HepG2 (cell line): ENCODE measurements at regions not wholly inside any gene's neighbourhood (a gene's known extent, or its start where the extent isn't known, plus 50 kb on each side); places are given as distances from the start of the nearest gene placed in this dataset.

Experiments used
- ATAC-seq: fragments of 200-7000 bp; cut with Tn5 transposase; 3 replicates; pipeline ENCODE4 v1.9.1; 2020; ENCODE audit warnings: mild to moderate bottlenecking, moderate library complexity
- BruUV-seq: library from RNA; stranded (reverse); fragments of 400-500 nt; replicated peaks from 2 replicates; lab custom pipeline; 2021; lab: Mats Ljungman, UMichigan
- CTCF ChIA-PET: fragments of 300-600 bp; formaldehyde crosslinking; extraction: SDS; loops from one replicate; lab custom pipeline; 2021; ENCODE audit warnings: low total read pairs, inconsistent platforms, low intra/inter-chr PET ratio; lab: Yijun Ruan, JAX
- POLR2A ChIA-PET: fragments of 350-600 bp; sonication (Branson Sonifier 250); formaldehyde crosslinking; loops from one replicate; lab custom pipeline; 2020; ENCODE audit warnings: antibody characterized with exemption, inconsistent platforms; lab: Yijun Ruan, JAX
- DNase-seq: peaks from one replicate; pipeline ENCODE4 v3.0.0-alpha.2; 2015; ENCODE audit warnings: low spot score
- FAIRE-seq: peaks from 3 replicates; lab custom pipeline; 2011; peaks lifted over from hg19 to GRCh38; lab: Jason Lieb, UNC
- H2AFZ ChIP-seq: one replicate; pipeline ENCODE4 v1.6.1; 2011; ENCODE audit warnings: low read length, inconsistent platforms
- H3K27ac ChIP-seq: fragments of 300-600 bp; 3 replicates; pipeline ENCODE4 v1.8.0; 2011; ENCODE audit warnings: mixed run types, mild to moderate bottlenecking, mixed read lengths, low read length, inconsistent platforms; ENCODE audit not compliant: insufficient read depth; ENCODE audit errors: extremely low read length
- H3K27me3 ChIP-seq, 2 experiments: fragments of 200-600 bp in 1 of 2; 2 replicates in 1 of 2; 3 replicates in 1 of 2; pipeline versions ENCODE4 v1.6.0 to v1.8.0; 2011; ENCODE audit warnings: low read length in 2 of 2, mild to moderate bottlenecking in 2 of 2, moderate library complexity in 2 of 2, inconsistent platforms in 1 of 2; ENCODE audit not compliant: insufficient read depth in 2 of 2, control insufficient read depth in 1 of 2
- H3K36me3 ChIP-seq, 2 experiments: fragments of 200-600 bp in 1 of 2; replicated peaks in 1 of 2; 2 replicates in 1 of 2; 3 replicates in 1 of 2; pipeline versions ENCODE4 v1.5.1 to v1.8.0; 2011; ENCODE audit warnings: low read length in 2 of 2, inconsistent platforms in 1 of 2; ENCODE audit not compliant: insufficient read depth in 2 of 2, control insufficient read depth in 1 of 2
- H3K4me1 ChIP-seq: 2 replicates; pipeline ENCODE4 v1.5.1; 2012; ENCODE audit warnings: low read length, inconsistent platforms; ENCODE audit not compliant: insufficient read depth
- H3K4me2 ChIP-seq: 2 replicates; pipeline ENCODE4 v1.6.0; 2011; ENCODE audit warnings: low read depth, low read length, inconsistent platforms
- H3K4me3 ChIP-seq, 3 experiments: fragments of 200-600 bp in 1 of 3; sonication (generic), shearing (Covaris generic) in 1 of 3; replicated peaks in 1 of 3; 2 replicates each; pipeline ENCODE4 v1.5.1; 2011 to 2016; ENCODE audit warnings: low read length in 3 of 3, inconsistent platforms in 2 of 3, low read depth in 2 of 3, mild to moderate bottlenecking in 2 of 3, control low read depth in 1 of 3, mixed read lengths in 1 of 3; ENCODE audit not compliant: insufficient read depth in 1 of 3
- H3K79me2 ChIP-seq: one replicate; pipeline ENCODE4 v1.6.1; 2011; ENCODE audit warnings: low read length, inconsistent platforms; ENCODE audit not compliant: insufficient read depth
- H3K9ac ChIP-seq: 2 replicates; pipeline ENCODE4 v1.6.0; 2011; ENCODE audit warnings: mild to moderate bottlenecking, low read depth, low read length, inconsistent platforms; ENCODE audit not compliant: insufficient read depth
- H3K9me3 ChIP-seq: 2 replicates; pipeline ENCODE4 v1.5.1; 2012; ENCODE audit warnings: mild to moderate bottlenecking, low read length
- H4K20me1 ChIP-seq: 2 replicates; pipeline ENCODE4 v1.6.0; 2011; ENCODE audit warnings: inconsistent platforms, mild to moderate bottlenecking, low read length, moderate library complexity; ENCODE audit not compliant: insufficient read depth
- ARHGAP35 ChIP-seq: sonication (generic); formaldehyde crosslinking; IDR thresholded peaks from 2 replicates; pipeline ENCODE4 v1.9.0; 2022; ENCODE audit warnings: mild to moderate bottlenecking, inconsistent platforms, moderate library complexity, missing genetic modification reagents, borderline replicate concordance
- MAFF ChIP-seq: IDR thresholded peaks from 2 replicates; pipeline ENCODE4 v1.6.1; 2011; ENCODE audit warnings: low read depth, low read length, improper control_type of control experiment
- MAFK ChIP-seq, 2 experiments: IDR thresholded peaks in 1 of 2; conservative IDR thresholded peaks in 1 of 2; 2 replicates each; pipeline ENCODE4 v1.6.1; 2011; ENCODE audit warnings: improper control_type of control experiment in 2 of 2, low read length in 2 of 2
- MIXL1 ChIP-seq: IDR thresholded peaks from 2 replicates; pipeline ENCODE4 v1.6.1; 2016
- PLRG1 ChIP-seq: fragments of 450-650 bp; conservative IDR thresholded peaks from 2 replicates; pipeline ENCODE4 v1.6.1; 2016
- SIX1 ChIP-seq: sonication (generic); formaldehyde crosslinking; IDR thresholded peaks from 2 replicates; pipeline ENCODE4 v1.4.0; 2020; ENCODE audit warnings: missing genetic modification reagents, borderline replicate concordance
- TFAP4 ChIP-seq: sonication (generic); IDR thresholded peaks from 2 replicates; pipeline ENCODE4 v1.6.1; 2016; ENCODE audit warnings: low read depth, borderline replicate concordance
- ZFP1 ChIP-seq: IDR thresholded peaks from 2 replicates; pipeline ENCODE4 v1.6.1; 2016
- ZMYM4 ChIP-seq: sonication (generic); formaldehyde crosslinking; IDR thresholded peaks from 2 replicates; pipeline ENCODE4 v1.8.1; 2023; ENCODE audit warnings: mild to moderate bottlenecking, missing genetic modification reagents
- ZNF253 ChIP-seq: sonication (generic); formaldehyde crosslinking; IDR thresholded peaks from 2 replicates; pipeline ENCODE4 v1.8.0; 2022; ENCODE audit warnings: mild to moderate bottlenecking, missing genetic modification reagents, borderline replicate concordance
- ZNF331 ChIP-seq: sonication (generic); formaldehyde crosslinking; IDR thresholded peaks from 2 replicates; pipeline ENCODE4 v1.4.0; 2020; ENCODE audit warnings: missing genetic modification reagents
- ZNF484 ChIP-seq: sonication (generic); formaldehyde crosslinking; IDR thresholded peaks from 2 replicates; pipeline ENCODE4 v1.5.1; 2020; ENCODE audit warnings: mild to moderate bottlenecking, low read depth, missing genetic modification reagents, borderline replicate concordance
- WGBS: methylation state at CpG from one replicate; pipeline ENCODE4 v1.1.6; 2017; ENCODE audit warnings: low lambda C conversion rate; 5-methylcytosine and 5-hydroxymethylcytosine counted together
- in situ Hi-C: cut with HindIII; loops from 2 replicates; pipeline ENCODE4 v1.10.0; 2017; ENCODE audit warnings: low pct_unique_long_range_greater_than_20kb; ENCODE audit not compliant: extremely low pct_ligation_motif_present
- intact Hi-C: fragments of 100-400 bp; cut with micrococcal nuclease; formaldehyde crosslinking; loops from one replicate; pipeline ENCODE4 v1.10.0; 2022; ENCODE audit not compliant: unreplicated experiment

DNA sequence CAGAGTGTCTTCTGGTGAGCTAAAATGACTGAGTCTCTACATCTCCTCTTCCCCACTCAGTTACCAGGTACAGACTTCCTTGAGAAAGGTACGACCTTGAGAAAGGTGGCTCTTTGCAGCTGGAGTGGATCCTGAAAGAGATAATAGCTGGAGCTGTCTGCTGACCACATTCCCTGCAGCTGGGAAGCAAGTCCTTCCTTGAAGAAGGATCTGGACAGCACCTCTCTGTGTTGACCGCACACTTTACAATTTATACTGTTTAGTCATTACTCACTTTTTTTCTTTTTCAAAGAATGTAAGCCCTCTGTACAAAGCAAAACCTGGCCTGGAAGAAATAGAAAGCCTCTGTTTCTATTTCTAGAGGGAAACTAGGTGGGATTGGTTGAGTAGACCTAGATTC is 148.8 kb downstream of the MACIR start (continued):
- no peak for TF ChIP-seq ARHGAP35 (CRISPR knock-in tag)
- TF ChIP-seq TFAP4, result no peak
- TF ChIP-seq MIXL1 (CRISPR knock-in tag), result no peak
- TF ChIP-seq, all 625 proteins: peak for 0

- no peak overlapping the region for H3K27ac ChIP-seq
- no peak for ATAC-seq
- TF ChIP-seq ZNF253 (CRISPR knock-in tag), result no peak
- TF ChIP-seq PLRG1, result no peak
- no peak for TF ChIP-seq ZFP1 (CRISPR knock-in tag)
- TF ChIP-seq MAFF, result peak; percentile 46; the same call in 1 of the 2 replicates
- TF ChIP-seq MAFK (conservative IDR thresholded peaks at IDR 0.05 in 1 of 2, IDR thresholded peaks at IDR 0.05 in 1 of 2; ENCODE audit: low read length in 2 of 2), result peak in 1 of 2 experiments; percentile 57; a peak in 1 of 4 replicates
- no peak for TF ChIP-seq SIX1 (CRISPR knock-in tag)
- TF ChIP-seq ZNF484 (CRISPR knock-in tag), result no peak
- no peak for TF ChIP-seq ZNF331
- TF ChIP-seq ZMYM4 (CRISPR knock-in tag), result no peak
- TF ChIP-seq, all 625 proteins: peak for 2
- no peak overlapping the region for H3K4me2 ChIP-seq
- intact Hi-C loops (no loop called here), in situ Hi-C loops (no loop called here)
- ChIA-PET POLR2A (no interaction called here), CTCF (no interaction called here)
- no peaks in the 10 kb centered on the region for H3K4me1 ChIP-seq
- FAIRE-seq (no peak), DNase-seq (no peak)
- no peaks in the 10 kb centered on the region for H3K79me2 ChIP-seq
- H4K20me1 ChIP-seq, result no peaks in the 10 kb centered on the region
- no peak overlapping the region for H3K9ac ChIP-seq
- H3K36me3 ChIP-seq, result no peaks in the 10 kb centered on the region
- H3K27me3 ChIP-seq, result no peaks in the 10 kb centered on the region
- BruUV-seq, result no TSS peak
- H2AFZ ChIP-seq, result no peak overlapping the region
- H3K9me3 ChIP-seq, result no peaks in the 10 kb centered on the region
- 0% methylated on average over 1 of the region's 1 CpG for WGBS
- H3K4me3 ChIP-seq, result no peak overlapping the region
Observed at GRCh38 chr5:103404483-103404882, 145.9 kb downstream of the MACIR start.
